GM13977 (cell line): ENCODE measurements at regions not wholly inside any gene's neighbourhood (a gene's known extent, or its start where the extent isn't known, plus 50 kb on each side); places are given as distances from the start of the nearest gene placed in this dataset.

Experiments
- DNase-seq: peaks from one replicate; pipeline ENCODE4 v3.0.0; 2012; ENCODE audit warnings: low spot score
- CTCF ChIP-seq: IDR thresholded peaks from 2 replicates; pipeline ENCODE4 v1.5.1; 2012; ENCODE audit warnings: mild to moderate bottlenecking, control low read depth; ENCODE audit not compliant: insufficient read depth; ENCODE audit errors: extremely low read depth, missing control alignments
- in situ Hi-C: fragments of 300-500 bp; cut with MboI; formaldehyde crosslinking; loops from one replicate; pipeline ENCODE4 v1.12.0; 2022; ENCODE audit warnings: low sequenced_read_pairs, low pct_unique_long_range_greater_than_20kb, mixed read lengths, inconsistent platforms; ENCODE audit not compliant: unreplicated experiment

- in situ Hi-C loops = no loop called here
- TF ChIP-seq CTCF = no peak
- no peak for DNase-seq
Measured at GRCh38 chr12:65624554-65625086, 199.7 kb upstream of the HMGA2 start.

GRCh38 chr12:65628061-65628460 is 196.2 kb upstream of the HMGA2 start:
- TF ChIP-seq CTCF = no peak
- in situ Hi-C loops = no loop called here
- DNase-seq = no peak

- no peak for DNase-seq
- no peak for TF ChIP-seq CTCF
- in situ Hi-C loops = no loop called here
Measured at GRCh38 chr12:65630555-65630954, 193.7 kb upstream of the HMGA2 start.

GRCh38 chr12:65631621-65632111 is 192.6 kb upstream of the HMGA2 start:
- no peak for DNase-seq
- in situ Hi-C loops = no loop called here
- TF ChIP-seq CTCF = no peak

GRCh38 chr12:65632131-65632855 is 192.0 kb upstream of the HMGA2 start:
- in situ Hi-C loops = no loop called here
- no peak for DNase-seq
- no peak for TF ChIP-seq CTCF

GRCh38 chr12:65634061-65634460 is 190.2 kb upstream of the HMGA2 start:
- no peak for DNase-seq
- in situ Hi-C loops = no loop called here
- TF ChIP-seq CTCF = no peak
